ENCODE measurements at regions not wholly inside any gene's neighbourhood (a gene's known extent, or its start where the extent isn't known, plus 50 kb on each side); places are given as distances from the start of the nearest gene placed in this dataset.

- no peak overlapping the region for H3K4me2 ChIP-seq (ENCODE audit: insufficient read depth, low read length)
- ChIA-PET CTCF (no interaction called here), POLR2A (no interaction called here)
- no peak overlapping the region for H3K4me3 ChIP-seq (replicated peaks in 1 of 3; ENCODE audit: insufficient read depth in 1 of 3, low read depth in 1 of 3, low read length in 3 of 3)
- no peak for TF ChIP-seq MAX (IDR thresholded peaks at IDR 0.05; ENCODE audit: insufficient read depth, insufficient read length)
- no peak for TF ChIP-seq FOS (IDR thresholded peaks at IDR 0.05; ENCODE audit: borderline replicate concordance, insufficient read depth, low read length)
- TF ChIP-seq GATA2 (IDR thresholded peaks at IDR 0.05; ENCODE audit: insufficient read depth, insufficient read length, low read depth, low read length) = no peak
- TF ChIP-seq CTCF (IDR thresholded peaks at IDR 0.05; ENCODE audit: extremely low read depth in 1 of 2, insufficient read depth in 1 of 2, low read depth in 1 of 2, low read length in 2 of 2) = no peak
- no peak for TF ChIP-seq EZH2 (IDR thresholded peaks at IDR 0.05; ENCODE audit: borderline replicate concordance, low read depth, low read length, severe bottlenecking)
- no peak for TF ChIP-seq JUN (IDR thresholded peaks at IDR 0.05; ENCODE audit: borderline replicate concordance, insufficient read depth, insufficient read length, low read depth)
- TF ChIP-seq POLR2AphosphoS5 (IDR thresholded peaks at IDR 0.05; ENCODE audit: insufficient read depth, low read depth, low read length) = no peak
- DNase-seq (ENCODE audit: low read depth, low spot score) (no peak), FAIRE-seq (no peak)
- no peaks in the 10 kb centered on the region for H3K27me3 ChIP-seq (ENCODE audit: control insufficient read depth in 2 of 2, insufficient read depth in 2 of 2, low read length in 2 of 2)
- no peaks in the 10 kb centered on the region for H3K4me1 ChIP-seq (ENCODE audit: control insufficient read depth, extremely low read depth, insufficient read depth, low read length)
- dilution Hi-C loops (cut with MboI; ENCODE audit: extremely low pct_ligation_motif_present, low sequenced_read_pairs) = no loop called here
- intact Hi-C loops (cut with micrococcal nuclease) = no loop called here
- no peaks in the 10 kb centered on the region for H3K79me2 ChIP-seq (ENCODE audit: control insufficient read depth, insufficient read depth, low read length)
- H3K36me3 ChIP-seq (ENCODE audit: control insufficient read depth in 2 of 2, extremely low read depth in 1 of 2, insufficient read depth in 2 of 2, low read length in 2 of 2) = no peaks in the 10 kb centered on the region
- peaks cover 3% of the 10 kb centered on the region for H3K9me3 ChIP-seq (replicated peaks; ENCODE audit: control insufficient read depth, insufficient read depth, low read length)
- no TSS peak for BruUV-seq (replicated peaks)
- H3K9me1 ChIP-seq (replicated peaks; ENCODE audit: control insufficient read depth, extremely low read depth, insufficient read depth, low read length) = no peaks in the 10 kb centered on the region
- no peak overlapping the region for H3K9ac ChIP-seq (replicated peaks; ENCODE audit: extremely low read depth, insufficient read depth, low read length)
- H4K20me1 ChIP-seq (replicated peaks; ENCODE audit: control insufficient read depth, extremely low read depth, insufficient read depth, low read length) = no peaks in the 10 kb centered on the region
- no peak overlapping the region for H2AFZ ChIP-seq (ENCODE audit: low read depth, low read length)
- H3K27ac ChIP-seq (ENCODE audit: insufficient read depth, low read depth, low read length) = no peak overlapping the region
Observed at GRCh38 chr7:56175771-56176170, 59.6 kb upstream of the NUPR2 start.
